GM19238 (cell line): ENCODE measurements at regions not wholly inside any gene's neighbourhood (a gene's known extent, or its start where the extent isn't known, plus 50 kb on each side); places are given as distances from the start of the nearest gene placed in this dataset.

ENCODE experiments used
- DNase-seq: peaks from one replicate; pipeline ENCODE4 v3.0.0; 2011; ENCODE audit warnings: low spot score; ENCODE audit not compliant: insufficient read length

DNA sequence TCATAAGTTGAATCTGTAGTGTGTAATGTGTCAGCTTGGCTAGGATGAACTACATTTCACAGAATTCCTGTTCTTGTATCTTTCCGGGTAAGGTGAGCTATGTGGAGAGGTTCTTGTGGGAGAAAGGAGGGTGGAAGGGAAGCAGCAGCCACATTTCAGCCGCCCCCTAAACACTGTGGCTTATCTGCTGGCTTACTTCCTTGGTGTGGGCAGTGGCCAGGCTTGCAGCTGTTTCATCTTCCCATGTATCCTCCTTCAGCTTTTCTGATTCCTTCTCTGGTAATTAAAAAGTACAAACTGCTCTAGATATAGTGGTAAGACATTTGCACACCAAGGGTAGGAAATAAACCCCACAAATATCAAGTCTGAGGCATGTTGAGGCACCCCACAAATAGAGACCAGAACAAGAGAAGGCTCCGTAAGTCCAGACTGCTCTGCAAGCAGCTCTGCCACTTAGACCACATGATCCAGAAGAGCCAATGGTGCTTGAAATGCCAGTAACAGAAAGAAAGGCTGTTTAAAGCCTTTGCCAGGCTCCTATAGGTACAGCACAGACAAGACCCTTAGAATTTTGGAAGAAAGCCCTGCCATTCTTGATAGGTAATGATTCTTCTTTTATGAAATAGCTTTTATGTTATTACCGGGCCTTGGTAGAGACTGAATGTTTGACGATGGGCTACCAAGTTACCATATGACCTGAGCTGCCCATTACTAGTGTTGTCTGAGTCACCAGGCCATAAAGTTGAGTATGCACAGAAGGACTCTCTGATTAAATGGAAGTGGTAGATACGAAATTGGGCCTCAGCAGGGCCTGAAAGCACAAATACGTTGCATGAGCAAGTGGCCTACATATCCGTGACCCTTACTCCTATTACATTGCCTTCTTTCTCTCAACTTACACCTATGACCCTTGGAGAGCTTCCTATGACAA, 215.0 kb upstream of the SGK1 start:
- no peak for DNase-seq

DNA sequence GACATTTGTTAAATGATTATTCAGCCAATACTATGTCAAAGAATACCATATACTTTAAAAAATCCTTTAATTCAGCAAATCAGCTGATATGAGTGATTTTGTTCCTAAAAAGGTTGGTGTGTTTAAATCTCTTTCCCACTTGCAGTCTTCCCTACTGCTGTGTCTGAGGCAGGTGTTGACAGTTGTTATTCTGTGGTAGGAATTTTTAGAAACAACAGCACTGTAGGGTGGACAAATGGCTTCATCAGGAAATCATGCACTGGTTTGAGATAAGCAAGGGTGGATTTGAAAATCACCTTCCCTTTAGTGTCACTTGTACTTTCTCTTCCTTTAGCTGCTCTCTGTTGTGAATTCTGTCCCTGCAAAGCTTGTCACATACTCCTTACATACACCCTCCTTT, 213.7 kb upstream of the SGK1 start:
- DNase-seq, result no peak

DNA sequence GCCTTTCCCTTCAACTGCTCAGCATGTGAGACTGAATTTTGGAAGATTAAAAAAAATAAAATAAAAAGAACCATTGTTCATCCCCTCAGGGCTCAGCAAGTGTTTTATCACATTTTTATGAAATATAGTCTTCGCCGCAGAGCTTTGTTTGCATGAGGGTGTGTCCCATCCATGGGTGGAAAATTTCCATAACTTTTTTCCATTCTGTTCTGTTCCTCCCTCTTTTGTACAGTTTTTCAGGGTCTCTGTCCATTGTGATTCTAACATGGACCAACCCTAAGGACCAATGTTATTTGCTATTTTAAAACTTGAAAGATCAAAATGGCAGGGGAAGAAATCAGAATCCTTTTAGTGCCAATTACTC, 213.3 kb upstream of the SGK1 start:
- no peak for DNase-seq

DNA sequence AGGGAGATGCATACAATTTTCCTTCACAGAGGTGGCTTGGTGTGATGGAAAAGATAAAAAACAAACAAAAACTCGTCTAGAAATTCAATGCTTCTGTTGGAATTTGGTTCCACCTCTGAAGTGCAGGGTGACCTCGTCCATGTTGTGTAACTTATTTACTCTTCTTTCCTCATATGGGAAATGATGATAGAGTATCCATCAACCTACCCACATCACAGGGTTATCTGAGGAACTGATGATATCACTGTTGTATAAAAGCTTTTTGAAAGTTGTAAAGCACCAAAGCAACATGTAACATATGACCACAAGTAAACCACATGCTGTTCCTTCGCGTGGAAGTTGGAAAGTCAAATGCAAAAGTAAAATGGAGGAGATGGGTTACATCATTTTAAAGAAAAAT, 212.0 kb upstream of the SGK1 start:
- DNase-seq, result no peak

DNA sequence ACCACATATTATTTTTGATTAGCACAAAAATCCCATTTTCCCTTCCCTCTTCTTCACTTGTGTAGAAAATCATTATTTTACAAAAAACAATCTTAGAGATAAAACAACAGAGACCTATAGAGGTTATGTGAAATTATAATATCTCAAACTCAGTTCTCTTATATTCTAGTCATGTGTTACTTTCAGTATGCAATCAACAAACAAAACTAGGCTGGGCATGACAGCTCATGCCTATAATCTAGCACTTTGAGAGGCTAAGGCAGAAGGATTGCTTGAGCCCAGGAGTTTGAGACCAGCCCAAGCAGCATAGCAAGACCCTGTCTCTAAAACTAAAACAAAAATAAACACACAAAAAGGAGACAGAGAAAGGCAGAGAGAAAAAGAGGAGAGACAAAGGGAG, 211.4 kb upstream of the SGK1 start:
- no peak for DNase-seq

DNA sequence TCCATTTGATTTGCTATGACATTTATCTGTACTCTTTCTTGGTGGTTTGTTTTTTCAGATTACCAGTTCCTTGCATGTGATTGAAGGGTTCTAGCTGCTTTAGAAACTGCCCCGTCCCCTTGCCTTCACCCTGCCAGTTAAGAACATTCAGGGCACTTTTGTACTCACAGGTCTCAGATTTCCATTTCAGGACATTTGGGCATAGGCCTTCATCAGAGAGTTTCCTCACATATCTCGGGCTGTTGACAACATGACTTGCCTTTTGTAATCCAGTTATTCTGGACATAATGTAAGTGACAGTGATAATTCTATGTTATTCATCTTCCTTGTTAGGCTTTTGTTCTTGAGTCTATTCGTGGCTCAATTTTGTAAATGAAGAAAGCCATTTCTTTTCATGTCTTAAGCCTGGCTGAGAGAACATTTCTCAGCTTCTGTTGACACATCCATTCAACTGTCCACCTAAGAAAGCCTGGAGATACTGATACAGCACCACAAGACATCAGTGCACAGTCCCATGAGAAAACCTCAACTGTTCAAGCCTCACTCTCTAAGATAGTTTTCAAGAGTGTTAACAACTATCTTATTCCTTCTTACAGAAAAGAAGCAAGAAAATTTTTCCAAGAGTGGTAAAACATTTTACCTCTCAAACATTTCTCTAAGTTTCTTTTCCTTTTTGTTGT, 209.3 kb upstream of the SGK1 start:
- DNase-seq, result no peak

DNA sequence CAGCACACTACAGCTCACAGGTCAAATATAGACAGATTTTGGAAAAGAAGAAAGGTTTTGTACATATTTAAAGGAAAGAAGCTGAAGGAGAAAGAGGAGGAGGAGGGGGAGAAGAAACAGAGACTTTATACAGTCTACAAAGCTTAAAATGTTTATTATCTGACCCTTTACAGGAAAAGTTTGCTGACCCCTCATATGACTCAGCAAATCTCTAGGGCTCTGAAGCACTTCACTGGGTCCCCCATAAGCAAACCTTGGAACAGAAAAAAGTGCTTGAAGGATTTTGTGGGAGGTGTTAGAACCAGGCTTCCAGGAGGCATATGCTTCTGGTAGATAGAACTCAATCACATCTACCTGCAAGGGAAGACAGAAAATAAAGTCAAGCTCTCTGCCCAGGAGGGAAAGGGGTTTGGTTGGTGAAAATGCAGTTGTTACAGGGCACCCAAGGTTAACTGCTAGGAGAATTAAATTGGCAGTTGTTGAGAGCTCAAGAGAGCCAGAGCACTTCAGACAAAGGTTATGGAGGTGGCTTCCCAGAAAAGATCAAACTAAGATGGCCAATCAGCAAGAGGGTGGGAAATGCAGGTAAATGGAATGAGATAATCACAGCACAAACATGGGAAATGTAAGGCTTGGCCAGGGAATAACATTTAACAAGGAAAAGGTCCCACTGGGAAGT, 207.4 kb upstream of the SGK1 start:
- DNase-seq, result no peak

DNA sequence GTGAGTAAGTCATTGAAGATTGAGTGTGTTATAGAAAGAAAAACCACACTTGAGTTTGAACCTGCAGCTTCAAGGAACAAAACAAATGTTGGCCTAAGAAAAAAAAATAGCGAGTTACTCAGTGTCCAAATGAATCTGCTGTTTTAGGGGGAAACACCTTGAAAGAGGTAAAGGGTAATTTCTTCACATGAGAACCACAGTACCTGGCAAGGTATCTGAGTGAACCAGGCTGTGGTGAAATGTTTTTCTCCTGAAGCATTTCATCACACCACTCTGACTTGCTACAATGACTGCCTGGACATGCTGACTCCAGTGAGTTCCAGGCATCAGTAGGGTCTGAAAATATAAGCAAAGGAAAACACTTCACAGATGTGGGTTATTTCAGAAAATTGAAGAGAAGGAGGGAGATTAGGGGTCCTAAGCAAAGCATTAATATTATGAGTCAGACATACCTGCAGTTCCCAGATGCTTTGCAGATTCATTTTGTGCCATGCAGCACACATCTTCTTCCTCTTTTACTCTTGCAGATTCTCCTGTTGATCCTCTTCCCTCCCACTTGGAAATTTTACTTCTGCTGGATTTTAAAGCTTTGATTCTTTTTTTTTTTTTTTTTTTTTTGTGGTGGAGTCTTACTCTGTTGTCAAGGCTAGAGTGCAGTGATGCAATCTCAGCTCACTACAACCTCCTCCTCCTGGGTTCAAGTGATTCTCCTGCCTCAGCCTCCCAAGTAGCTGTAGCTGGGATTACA, 206.2 kb upstream of the SGK1 start:
- no peak for DNase-seq

DNA sequence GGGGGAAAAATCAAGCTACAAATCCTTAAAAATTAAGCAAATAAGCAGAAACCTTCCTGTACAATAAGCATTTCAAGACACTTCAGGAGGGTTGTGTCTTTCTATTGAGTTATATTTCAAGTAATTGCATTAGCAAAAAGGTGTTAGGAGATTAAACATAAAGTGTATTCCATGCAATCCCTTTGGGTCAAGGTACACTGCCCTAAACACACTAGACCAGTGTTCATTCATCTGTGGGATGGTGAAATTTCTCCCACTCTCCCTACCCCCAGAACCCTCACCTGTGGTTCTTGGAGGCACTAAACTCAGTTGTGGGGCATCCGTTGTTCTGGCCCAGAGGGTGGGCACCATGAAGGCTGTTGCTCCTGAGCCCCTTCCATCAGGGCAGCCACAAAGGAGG, 205.1 kb upstream of the SGK1 start:
- DNase-seq, result no peak

DNA sequence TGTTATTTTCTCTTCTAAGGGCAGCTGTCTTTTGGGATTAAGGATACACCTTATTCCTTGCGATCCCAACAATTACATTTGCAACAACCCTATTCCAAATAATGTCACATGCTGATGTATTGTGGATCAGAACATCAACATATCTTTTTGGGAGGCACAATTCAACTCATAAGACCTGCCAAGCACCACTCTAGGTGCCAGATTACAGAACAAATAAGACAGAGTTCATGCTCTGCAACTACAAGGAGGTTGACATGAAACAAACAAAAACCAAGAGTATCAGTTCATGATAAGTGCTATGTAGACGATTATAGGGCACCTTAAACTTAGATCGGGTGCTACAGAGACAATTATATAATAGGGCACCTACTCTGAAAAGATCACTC, 203.2 kb upstream of the SGK1 start:
- DNase-seq, result no peak

DNA sequence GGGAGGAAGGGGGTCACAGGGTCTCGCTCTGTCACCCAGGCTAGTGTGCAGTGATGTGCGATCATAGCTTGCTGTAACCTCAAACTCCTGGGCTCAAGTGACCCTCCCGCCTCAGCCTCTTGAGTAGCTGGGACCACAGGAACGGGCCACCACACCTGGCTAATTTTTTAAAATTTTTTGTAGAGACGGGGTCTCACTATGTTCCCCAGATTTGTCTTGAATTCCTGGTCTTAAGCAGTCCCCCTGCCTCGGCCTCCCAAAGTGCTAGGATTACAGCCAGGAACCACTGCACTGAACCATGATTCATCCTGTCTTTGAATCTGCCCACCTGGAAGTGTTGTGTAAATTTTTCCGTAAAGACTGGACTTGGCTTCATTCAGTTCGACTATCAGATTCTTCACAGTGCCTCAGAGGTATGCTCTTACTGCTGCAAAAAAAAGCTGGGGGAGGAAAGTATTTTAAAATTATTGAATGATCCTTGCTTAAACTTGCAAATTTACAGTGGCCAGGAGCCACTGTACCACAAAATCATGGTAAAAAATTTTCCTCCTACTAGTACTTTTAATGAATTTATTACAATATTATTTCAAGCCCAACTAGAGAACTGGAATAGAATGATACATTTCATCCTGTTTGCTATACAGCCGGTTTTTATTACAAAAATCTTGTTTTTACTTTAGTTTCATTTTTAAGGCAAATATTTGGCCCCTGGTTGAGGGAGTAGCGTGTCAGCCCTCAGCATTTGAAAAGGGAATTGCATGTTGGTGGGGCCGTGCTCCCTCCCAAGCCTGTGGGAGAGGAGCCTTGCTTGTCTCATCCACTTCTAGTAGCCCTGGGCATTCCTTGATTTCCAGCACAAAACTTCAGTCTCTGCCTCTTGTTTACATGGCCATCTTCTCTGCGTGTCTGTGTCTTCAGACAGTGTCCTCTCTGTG, 202.5 kb upstream of the SGK1 start:
- DNase-seq, result no peak

DNA sequence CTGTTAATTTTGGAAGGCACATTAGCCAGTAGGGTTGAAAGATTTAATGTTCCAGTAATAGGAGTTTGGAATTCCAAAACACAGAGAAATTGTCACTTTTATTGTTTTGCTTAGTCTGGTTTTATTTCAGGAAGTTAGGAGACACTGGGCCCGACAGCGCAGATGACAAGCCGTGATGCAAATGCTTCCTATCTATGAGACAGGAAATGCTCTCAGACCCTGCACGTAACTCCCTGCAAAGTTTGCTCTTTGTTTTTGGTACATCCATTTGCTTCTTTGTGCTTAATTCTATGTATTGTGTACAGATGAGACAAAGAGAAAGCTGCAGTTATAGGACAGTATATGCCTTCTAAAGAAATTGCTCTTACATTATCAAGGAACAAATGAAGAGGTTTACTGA, 201.6 kb upstream of the SGK1 start:
- no peak for DNase-seq

DNA sequence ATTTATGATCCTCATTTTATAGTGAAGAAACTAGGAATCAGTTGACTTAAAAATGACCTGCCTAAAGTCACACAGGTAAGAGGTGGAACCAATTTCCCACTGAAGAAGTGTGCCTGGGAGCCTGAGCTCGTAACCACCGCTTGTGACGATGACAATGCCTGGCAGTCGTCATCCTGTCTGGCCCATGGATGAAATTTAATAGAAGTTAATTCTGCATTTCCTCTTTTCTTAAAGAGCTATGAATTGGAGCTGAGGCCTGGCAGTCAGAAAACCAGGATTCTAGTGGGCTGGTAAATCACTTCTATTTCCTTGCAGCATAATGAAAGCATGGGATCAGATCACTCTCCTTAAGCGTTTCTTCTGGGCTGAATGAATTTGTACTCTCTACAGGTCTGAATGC, 200.0 kb upstream of the SGK1 start:
- DNase-seq, result no peak

DNA sequence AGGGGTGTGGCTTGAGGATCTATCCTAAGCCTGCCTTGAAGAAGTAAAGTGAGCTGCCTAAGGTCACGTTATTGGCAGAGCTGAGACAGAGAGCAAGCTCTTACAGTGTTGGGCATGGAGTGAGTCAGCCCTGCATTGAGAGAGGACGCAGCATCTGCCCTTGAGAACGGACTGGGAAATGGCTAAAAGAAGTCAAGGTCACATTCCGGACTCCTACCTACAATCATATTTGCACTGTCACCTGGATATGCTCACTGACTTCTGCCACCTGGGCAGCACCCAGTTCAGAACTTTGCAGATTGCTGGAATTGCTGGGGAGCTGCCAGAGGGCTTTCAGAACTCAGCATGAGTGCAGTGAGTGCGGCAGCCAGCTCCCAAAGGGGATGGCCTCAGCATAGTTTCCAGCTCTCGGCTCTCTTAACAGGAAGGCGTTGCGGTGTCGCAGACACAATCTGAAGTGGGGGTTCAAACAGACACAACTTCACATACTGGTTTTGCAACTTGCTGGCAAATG, 199.3 kb upstream of the SGK1 start:
- no peak for DNase-seq

DNA sequence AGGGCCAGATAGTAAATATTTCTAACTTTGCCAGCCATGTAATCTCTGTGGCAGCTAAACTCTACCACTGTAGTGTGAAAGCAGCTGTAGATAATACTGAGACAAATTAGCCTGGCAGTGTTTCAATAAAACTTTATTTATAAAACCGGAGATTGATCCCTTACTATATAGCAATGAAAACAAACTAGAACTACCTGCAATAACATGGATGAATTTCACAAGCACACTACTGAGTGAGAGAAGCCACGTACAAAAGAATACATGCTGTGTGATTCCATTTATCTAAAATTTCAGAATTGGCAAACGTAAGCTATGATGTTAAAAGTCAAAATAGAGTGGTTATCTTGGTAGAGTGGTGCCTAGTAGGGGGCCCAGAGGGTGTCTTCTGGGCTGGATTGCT, 198.7 kb upstream of the SGK1 start:
- no peak for DNase-seq

DNA sequence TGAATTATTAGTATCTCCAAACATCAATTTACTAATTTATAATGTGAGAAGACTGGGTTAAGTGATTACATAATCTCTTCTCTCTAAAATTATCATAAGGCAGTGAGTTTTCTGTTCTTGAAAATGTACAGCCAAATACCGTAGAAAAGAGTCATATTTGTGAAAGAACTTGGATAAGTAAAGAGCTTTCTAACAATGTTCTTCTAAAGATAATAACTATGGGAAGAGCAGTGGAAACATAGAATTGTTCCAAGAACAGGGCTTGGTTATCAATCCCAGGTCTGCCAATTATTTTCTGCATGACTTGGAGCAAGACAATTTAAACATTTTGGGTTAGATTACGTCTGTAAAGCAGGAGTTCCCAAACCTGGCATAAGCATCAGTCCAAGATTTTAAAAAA, 198.1 kb upstream of the SGK1 start:
- DNase-seq, result no peak

DNA sequence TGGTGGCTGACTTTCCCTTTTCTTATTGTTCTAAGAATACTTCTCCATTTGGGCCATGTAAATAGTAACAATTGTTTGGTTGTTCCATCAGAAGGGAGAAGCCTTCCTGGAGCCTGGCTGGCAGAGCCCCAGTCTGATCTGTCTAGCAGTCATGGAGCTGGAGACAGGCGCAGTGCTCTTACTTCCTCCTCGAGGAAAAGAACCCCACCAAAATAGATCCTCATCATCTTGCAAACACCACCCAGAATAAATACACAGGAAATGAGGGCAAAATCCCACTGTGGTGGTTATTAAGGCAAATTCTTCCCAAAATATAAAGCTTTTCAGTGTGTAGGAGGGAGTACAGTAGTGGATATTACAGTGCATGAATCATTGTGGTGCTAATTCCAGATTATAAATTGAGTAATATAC, 195.1 kb upstream of the SGK1 start:
- DNase-seq, result no peak

DNA sequence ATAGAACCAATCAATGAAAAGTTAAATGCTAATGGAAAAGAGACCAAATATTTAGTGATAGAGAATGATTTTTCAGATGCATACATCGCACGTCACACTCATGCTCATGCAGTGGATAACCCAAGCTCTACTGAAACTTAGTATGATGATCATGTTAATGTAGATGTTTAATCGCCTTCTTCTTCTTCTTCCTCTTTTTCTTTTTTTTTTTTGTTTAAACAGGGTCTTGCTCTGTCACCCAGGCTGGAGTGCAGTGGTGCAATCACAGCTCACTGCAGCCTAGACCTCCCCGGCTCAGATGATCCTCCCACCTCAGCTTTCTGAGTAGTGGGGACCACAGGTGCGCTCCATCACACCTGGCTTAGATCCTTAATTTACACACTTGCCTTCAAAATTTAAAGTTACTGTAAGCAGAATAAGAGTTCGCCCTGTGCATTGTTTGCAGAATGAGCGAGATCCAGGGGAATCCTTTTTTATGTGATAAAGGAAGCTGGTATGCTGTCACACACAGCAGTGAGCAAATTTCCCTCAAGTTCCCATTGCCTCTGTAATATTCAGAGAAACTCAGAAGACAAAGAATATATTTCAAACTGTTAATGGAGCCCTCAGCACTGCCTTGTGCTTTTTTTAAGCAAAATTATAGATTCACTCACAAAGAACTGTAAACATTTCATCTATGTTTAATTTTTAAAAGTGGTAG, 194.2 kb upstream of the SGK1 start:
- no peak for DNase-seq

DNA sequence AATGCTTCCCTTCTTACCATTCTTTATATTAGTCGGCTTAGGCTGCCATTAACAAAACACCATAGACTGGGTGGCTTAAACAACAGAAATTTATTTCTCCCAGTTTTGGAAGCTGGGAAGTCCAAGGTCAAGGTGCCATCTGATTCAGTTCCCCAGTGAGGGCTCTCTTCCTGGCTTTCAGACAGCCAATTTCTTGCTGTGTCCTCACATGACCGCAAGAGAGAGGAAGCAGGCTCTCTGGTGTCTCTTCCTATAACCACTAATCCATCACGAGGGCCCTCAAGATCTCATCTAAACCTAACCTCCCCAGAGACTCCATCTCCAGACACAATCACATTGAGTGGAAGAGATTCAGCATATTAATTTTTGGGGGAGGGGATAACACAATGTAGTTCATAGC, 193.0 kb upstream of the SGK1 start:
- DNase-seq, result no peak

DNA sequence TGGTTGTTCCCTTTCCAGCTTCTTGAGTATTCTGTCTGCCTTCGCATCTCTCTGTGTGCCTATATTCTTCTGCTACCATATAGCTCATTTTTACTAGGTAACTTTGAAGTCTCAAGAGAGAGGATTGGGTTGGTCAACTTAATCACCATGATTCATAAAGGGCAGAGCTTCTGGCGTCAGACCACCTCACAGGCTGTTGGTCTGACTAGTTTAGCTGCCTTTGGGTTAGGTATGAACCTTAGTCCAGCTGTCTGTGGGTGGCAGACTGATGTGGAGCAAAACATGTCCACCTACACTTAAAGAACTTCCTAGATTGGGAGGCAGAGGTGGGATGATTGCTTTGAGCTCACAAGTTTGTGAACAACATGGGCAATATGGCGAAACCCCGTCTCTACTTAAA, 192.2 kb upstream of the SGK1 start:
- no peak for DNase-seq
